ENCODE measurements at regions not wholly inside any gene's neighbourhood (a gene's known extent, or its start where the extent isn't known, plus 50 kb on each side); places are given as distances from the start of the nearest gene placed in this dataset.

DNA sequence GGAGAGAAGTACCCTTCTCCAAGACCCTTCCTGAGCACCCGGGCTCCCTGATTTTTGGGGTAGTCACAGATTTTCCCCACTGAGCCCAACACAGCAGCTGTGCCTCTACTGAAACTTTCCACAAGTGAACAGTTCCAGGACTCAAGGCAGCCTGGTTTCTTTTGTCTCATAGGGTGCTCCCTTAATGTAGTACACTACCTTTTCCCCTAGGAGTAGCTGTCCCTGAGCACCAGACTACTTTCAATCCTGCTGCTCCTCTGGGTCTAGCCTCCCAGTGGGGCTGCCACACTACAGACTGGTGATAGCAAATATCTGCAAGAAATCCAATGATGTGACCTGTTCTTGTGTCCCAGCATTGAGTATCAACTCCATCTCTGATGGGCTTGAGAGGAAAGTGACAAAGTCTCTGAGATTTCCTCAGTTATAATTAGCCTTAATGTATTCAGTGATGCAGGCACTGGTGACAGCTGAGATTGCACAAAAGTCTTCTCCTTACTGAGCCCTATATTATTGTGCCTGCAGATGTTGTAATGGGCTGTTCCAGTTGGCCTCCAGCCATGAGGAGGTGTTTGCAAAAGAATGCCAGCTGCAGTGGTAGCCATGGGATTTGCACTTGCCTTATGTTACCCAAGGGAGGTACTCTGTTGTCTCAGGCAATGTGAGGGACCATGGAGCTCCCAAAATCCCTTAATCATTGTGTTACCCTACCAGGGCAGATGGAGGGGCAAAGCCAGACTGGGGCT, 1802.5 kb downstream of the EFNA5 start:
- TF ChIP-seq POLR2A (IDR thresholded peaks at IDR 0.05; ENCODE audit: low read depth, low read length) (no peak), RAD21 (IDR thresholded peaks at IDR 0.05; ENCODE audit: low read length) (no peak), MAZ (IDR thresholded peaks at IDR 0.05; ENCODE audit: borderline replicate concordance, low read depth, low read length) (no peak), CEBPB (IDR thresholded peaks at IDR 0.05; ENCODE audit: low read depth, low read length) (no peak), SMC3 (IDR thresholded peaks at IDR 0.05; ENCODE audit: low read depth, low read length) (no peak), RCOR1 (IDR thresholded peaks at IDR 0.05; ENCODE audit: insufficient replicate concordance, low read length) (no peak), ELK1 (IDR thresholded peaks at IDR 0.05; ENCODE audit: borderline replicate concordance, low read depth, low read length) (no peak), RFX5 (IDR thresholded peaks at IDR 0.05; ENCODE audit: low read depth, low read length) (no peak)
- TF ChIP-seq, protein P1, sequence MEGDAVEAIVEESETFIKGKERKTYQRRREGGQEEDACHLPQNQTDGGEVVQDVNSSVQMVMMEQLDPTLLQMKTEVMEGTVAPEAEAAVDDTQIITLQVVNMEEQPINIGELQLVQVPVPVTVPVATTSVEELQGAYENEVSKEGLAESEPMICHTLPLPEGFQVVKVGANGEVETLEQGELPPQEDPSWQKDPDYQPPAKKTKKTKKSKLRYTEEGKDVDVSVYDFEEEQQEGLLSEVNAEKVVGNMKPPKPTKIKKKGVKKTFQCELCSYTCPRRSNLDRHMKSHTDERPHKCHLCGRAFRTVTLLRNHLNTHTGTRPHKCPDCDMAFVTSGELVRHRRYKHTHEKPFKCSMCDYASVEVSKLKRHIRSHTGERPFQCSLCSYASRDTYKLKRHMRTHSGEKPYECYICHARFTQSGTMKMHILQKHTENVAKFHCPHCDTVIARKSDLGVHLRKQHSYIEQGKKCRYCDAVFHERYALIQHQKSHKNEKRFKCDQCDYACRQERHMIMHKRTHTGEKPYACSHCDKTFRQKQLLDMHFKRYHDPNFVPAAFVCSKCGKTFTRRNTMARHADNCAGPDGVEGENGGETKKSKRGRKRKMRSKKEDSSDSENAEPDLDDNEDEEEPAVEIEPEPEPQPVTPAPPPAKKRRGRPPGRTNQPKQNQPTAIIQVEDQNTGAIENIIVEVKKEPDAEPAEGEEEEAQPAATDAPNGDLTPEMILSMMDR (conservative IDR thresholded peaks at IDR 0.05; ENCODE audit: low read depth, low read length), result no peak
- TF ChIP-seq, protein P2, sequence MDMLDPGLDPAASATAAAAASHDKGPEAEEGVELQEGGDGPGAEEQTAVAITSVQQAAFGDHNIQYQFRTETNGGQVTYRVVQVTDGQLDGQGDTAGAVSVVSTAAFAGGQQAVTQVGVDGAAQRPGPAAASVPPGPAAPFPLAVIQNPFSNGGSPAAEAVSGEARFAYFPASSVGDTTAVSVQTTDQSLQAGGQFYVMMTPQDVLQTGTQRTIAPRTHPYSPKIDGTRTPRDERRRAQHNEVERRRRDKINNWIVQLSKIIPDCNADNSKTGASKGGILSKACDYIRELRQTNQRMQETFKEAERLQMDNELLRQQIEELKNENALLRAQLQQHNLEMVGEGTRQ (IDR thresholded peaks at IDR 0.05; ENCODE audit: low read depth, low read length), result no peak

Data from IMR-90 (cell line).